Suprapubic skin (tissue), 3 donors: ENCODE measurements at regions not wholly inside any gene's neighbourhood (a gene's known extent, or its start where the extent isn't known, plus 50 kb on each side); places are given as distances from the start of the nearest gene placed in this dataset.

Experiments
- CTCF ChIP-seq, 2 donors: fragments of 200-600 bp in 1 of 2; fragments of 450-650 bp in 1 of 2; sonication (generic) in 1 of 2; IDR thresholded peaks; one replicate each; pipeline ENCODE4 v1.5.1; 2016 to 2019; ENCODE audit warnings: antibody characterized with exemption in 2 of 2, mild to moderate bottlenecking in 1 of 2, moderate library complexity in 1 of 2
- EP300 ChIP-seq: sonication (generic); formaldehyde crosslinking; IDR thresholded peaks from one replicate; pipeline ENCODE4 v1.6.1; 2017; ENCODE audit warnings: antibody characterized with exemption
- POLR2A ChIP-seq, 2 donors: fragments of 450-650 bp; IDR thresholded peaks; one replicate each; pipeline ENCODE4 v1.6.1; 2017; ENCODE audit warnings: antibody characterized with exemption in 2 of 2, mild to moderate bottlenecking in 2 of 2, moderate library complexity in 2 of 2

DNA sequence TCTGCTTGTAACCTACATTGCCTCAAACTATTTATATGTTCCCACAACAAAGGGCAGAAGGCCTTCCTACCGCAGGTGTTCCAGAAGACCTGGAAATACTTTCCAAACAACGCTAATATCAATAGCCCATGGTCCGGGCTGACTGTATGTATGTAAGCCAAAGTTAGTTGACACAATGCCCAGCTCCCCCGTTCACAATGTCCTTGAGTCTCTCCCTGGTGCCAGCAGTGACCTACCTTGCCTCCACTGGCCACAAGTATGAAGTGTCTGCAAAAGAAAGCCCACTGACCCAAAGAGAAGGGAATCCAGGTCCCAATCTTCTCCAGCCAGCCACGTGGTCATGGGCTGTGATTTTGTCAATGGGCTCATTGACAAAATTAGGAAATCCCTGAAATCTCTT lies 118.6 kb downstream of the DLEU7 start:
- TF ChIP-seq CTCF (IDR thresholded peaks at IDR 0.05) (no peak), POLR2A (IDR thresholded peaks at IDR 0.05) (no peak), EP300 (no peak)
